ENCODE measurements at regions not wholly inside any gene's neighbourhood (a gene's known extent, or its start where the extent isn't known, plus 50 kb on each side); places are given as distances from the start of the nearest gene placed in this dataset.

- intact Hi-C loops (cut with micrococcal nuclease): no loop called here
- Histone ChIP-seq H3K27me3 (ENCODE audit: control insufficient read depth in 2 of 2, insufficient read depth in 2 of 2, low read length in 2 of 2) (no peaks in the 10 kb centered on the region), H3K9me3 (replicated peaks; ENCODE audit: control insufficient read depth, insufficient read depth, low read length) (no peaks in the 10 kb centered on the region), H4K20me1 (replicated peaks; ENCODE audit: control insufficient read depth, extremely low read depth, insufficient read depth, low read length) (no peaks in the 10 kb centered on the region), H3K9me1 (replicated peaks; ENCODE audit: control insufficient read depth, extremely low read depth, insufficient read depth, low read length) (no peaks in the 10 kb centered on the region), H3K4me3 (replicated peaks in 1 of 3; ENCODE audit: insufficient read depth in 1 of 3, low read depth in 1 of 3, low read length in 3 of 3) (no peak overlapping the region), H3K9ac (replicated peaks; ENCODE audit: extremely low read depth, insufficient read depth, low read length) (no peak overlapping the region), H3K4me1 (ENCODE audit: control insufficient read depth, extremely low read depth, insufficient read depth, low read length) (peaks cover 8% of the 10 kb centered on the region), H3K36me3 (ENCODE audit: control insufficient read depth in 2 of 2, extremely low read depth in 1 of 2, insufficient read depth in 2 of 2, low read length in 2 of 2) (no peaks in the 10 kb centered on the region), H3K27ac (ENCODE audit: insufficient read depth, low read depth, low read length) (no peak overlapping the region), H3K79me2 (ENCODE audit: control insufficient read depth, insufficient read depth, low read length) (no peaks in the 10 kb centered on the region), H3K4me2 (ENCODE audit: insufficient read depth, low read length) (no peak overlapping the region), H2AFZ (ENCODE audit: low read depth, low read length) (no peak overlapping the region)
- FAIRE-seq (no peak), DNase-seq (ENCODE audit: low read depth, low spot score) (no peak)
- dilution Hi-C loops (cut with MboI; ENCODE audit: extremely low pct_ligation_motif_present, low sequenced_read_pairs): no loop called here
- TF ChIP-seq GATA2 (IDR thresholded peaks at IDR 0.05; ENCODE audit: insufficient read depth, insufficient read length, low read depth, low read length): no peak
- TF ChIP-seq POLR2A (IDR thresholded peaks at IDR 0.05; ENCODE audit: low read depth, low read length): no peak
- TF ChIP-seq JUN (IDR thresholded peaks at IDR 0.05; ENCODE audit: borderline replicate concordance, insufficient read depth, insufficient read length, low read depth): no peak
- no peak for TF ChIP-seq POLR2AphosphoS5 (IDR thresholded peaks at IDR 0.05; ENCODE audit: insufficient read depth, low read depth, low read length)
- TF ChIP-seq MYC (IDR thresholded peaks at IDR 0.05; ENCODE audit: low read depth, low read length): no peak
- TF ChIP-seq MAX (IDR thresholded peaks at IDR 0.05; ENCODE audit: insufficient read depth, insufficient read length): no peak
- no peak for TF ChIP-seq CTCF (IDR thresholded peaks at IDR 0.05; ENCODE audit: extremely low read depth in 1 of 2, insufficient read depth in 1 of 2, low read depth in 1 of 2, low read length in 2 of 2)
- no peak for TF ChIP-seq FOS (IDR thresholded peaks at IDR 0.05; ENCODE audit: borderline replicate concordance, insufficient read depth, low read length)
- TF ChIP-seq EZH2 (IDR thresholded peaks at IDR 0.05; ENCODE audit: borderline replicate concordance, low read depth, low read length, severe bottlenecking): no peak
- ChIA-PET CTCF (no interaction called here), POLR2A (no interaction called here)
- BruUV-seq (replicated peaks): no TSS peak
Observed at GRCh38 chr3:177521305-177521704, 324.0 kb upstream of the TBL1XR1 start.
